Caki2 (cell line): ENCODE measurements at regions not wholly inside any gene's neighbourhood (a gene's known extent, or its start where the extent isn't known, plus 50 kb on each side); places are given as distances from the start of the nearest gene placed in this dataset.
A peak's percentile ranks its signal among the peaks of the same experiment; 100 is the strongest.

Experiments
- DNase-seq: peaks from one replicate; pipeline ENCODE4 v3.0.0-alpha.2; 2015; ENCODE audit warnings: low read depth
- in situ Hi-C: cut with HindIII; loops from 2 replicates; pipeline ENCODE4 v1.10.0; 2016; ENCODE audit warnings: low sequenced_read_pairs, low pct_unique_long_range_greater_than_20kb, mixed read lengths

GRCh38 chr12:58359084-58359483, 417.7 kb downstream of the ATP23 start:
- DNase-seq: no peak
- in situ Hi-C loops: no loop called here

- no peak for DNase-seq
- in situ Hi-C loops: no loop called here
Measured at GRCh38 chr12:58361056-58361455, 419.7 kb downstream of the ATP23 start.

GRCh38 chr12:58363971-58364370, 422.6 kb downstream of the ATP23 start:
- in situ Hi-C loops: no loop called here
- no peak for DNase-seq

GRCh38 chr12:58364389-58365086, 423.2 kb downstream of the ATP23 start:
- in situ Hi-C loops: no loop called here
- peak; percentile 89 for DNase-seq

GRCh38 chr12:58365087-58365390, 423.7 kb downstream of the ATP23 start:
- DNase-seq: no peak
- in situ Hi-C loops: no loop called here

- in situ Hi-C loops: no loop called here
- DNase-seq: no peak
Measured at GRCh38 chr12:58367041-58367440, 425.7 kb downstream of the ATP23 start.

- DNase-seq: no peak
- in situ Hi-C loops: no loop called here
Measured at GRCh38 chr12:58368001-58368400, 426.6 kb downstream of the ATP23 start.

GRCh38 chr12:58369576-58369975, 428.2 kb downstream of the ATP23 start:
- in situ Hi-C loops: no loop called here
- DNase-seq: no peak

GRCh38 chr12:58372298-58372697, 430.9 kb downstream of the ATP23 start:
- in situ Hi-C loops: no loop called here
- DNase-seq: no peak

- DNase-seq: no peak
- in situ Hi-C loops: no loop called here
Measured at GRCh38 chr12:58378028-58378427, 436.7 kb downstream of the ATP23 start.

- in situ Hi-C loops: no loop called here
- no peak for DNase-seq
Measured at GRCh38 chr12:58381546-58381945, 440.2 kb downstream of the ATP23 start.

- no peak for DNase-seq
- in situ Hi-C loops: no loop called here
Measured at GRCh38 chr12:58384196-58384595, 442.8 kb downstream of the ATP23 start.

- DNase-seq: no peak
- in situ Hi-C loops: no loop called here
Measured at GRCh38 chr12:58386136-58386535, 444.8 kb downstream of the ATP23 start.

- DNase-seq: peak; percentile 45
Measured at GRCh38 chr12:58387199-58387598, 445.8 kb downstream of the ATP23 start.

GRCh38 chr12:58388261-58388660, 446.9 kb downstream of the ATP23 start:
- in situ Hi-C loops: no loop called here
- no peak for DNase-seq

More at GRCh38 chr12:58387199-58387598, 445.8 kb downstream of the ATP23 start:
- in situ Hi-C loops: no loop called here

- peak; percentile 65 for DNase-seq
- in situ Hi-C loops: no loop called here
Measured at GRCh38 chr12:58393152-58393551, 451.8 kb downstream of the ATP23 start.

GRCh38 chr12:58395056-58395455, 453.7 kb downstream of the ATP23 start:
- no peak for DNase-seq
- in situ Hi-C loops: no loop called here

GRCh38 chr12:58395470-58395869, 454.1 kb downstream of the ATP23 start:
- in situ Hi-C loops: no loop called here
- peak; percentile 40 for DNase-seq

- in situ Hi-C loops: no loop called here
- DNase-seq: no peak
Measured at GRCh38 chr12:58396239-58396638, 454.9 kb downstream of the ATP23 start.

- in situ Hi-C loops: no loop called here
- no peak for DNase-seq
Measured at GRCh38 chr12:58405363-58405762, 464.0 kb downstream of the ATP23 start.

GRCh38 chr12:58408516-58408915, 467.1 kb downstream of the ATP23 start:
- no peak for DNase-seq
- in situ Hi-C loops: no loop called here
